Sigmoid colon (tissue), 6 donors: ENCODE measurements at regions not wholly inside any gene's neighbourhood (a gene's known extent, or its start where the extent isn't known, plus 50 kb on each side); places are given as distances from the start of the nearest gene placed in this dataset.

Experiments used
- DNase-seq: peaks from one replicate; pipeline ENCODE4 v3.0.0-alpha.2; 2019
- H3K27ac ChIP-seq, 4 donors: fragments of 200-600 bp; sonication (generic); one replicate each; pipeline ENCODE4 v1.5.1; 2016 to 2019; ENCODE audit warnings: mild to moderate bottlenecking in 1 of 4
- H3K27me3 ChIP-seq, 3 donors: fragments of 200-600 bp; sonication (generic); one replicate each; pipeline ENCODE4 v1.5.1; 2019; ENCODE audit warnings: mild to moderate bottlenecking in 1 of 3
- H3K36me3 ChIP-seq, 4 donors: fragments of 200-600 bp; sonication (generic); one replicate each; pipeline ENCODE4 v1.5.1; 2016 to 2019
- H3K4me1 ChIP-seq, 4 donors: fragments of 200-600 bp; sonication (generic); one replicate each; pipeline ENCODE4 v1.5.1; 2017 to 2019
- H3K4me3 ChIP-seq, 4 donors: fragments of 200-600 bp; sonication (generic); one replicate each; pipeline ENCODE4 v1.5.1; 2017 to 2019; ENCODE audit warnings: mild to moderate bottlenecking in 2 of 4, moderate library complexity in 1 of 4
- H3K9me3 ChIP-seq, 4 donors: fragments of 200-600 bp in 3 of 4; sonication (generic) in 3 of 4; one replicate each; pipeline versions ENCODE4 v1.5.1 to v1.6.1; 2013 to 2019
- EP300 ChIP-seq, 4 donors: sonication (generic); formaldehyde crosslinking; IDR thresholded peaks; one replicate each; pipeline ENCODE4 v1.6.1; 2017; ENCODE audit warnings: antibody characterized with exemption in 4 of 4
- POLR2A ChIP-seq, 2 donors: fragments of 450-650 bp; IDR thresholded peaks; one replicate each; pipeline ENCODE4 v1.6.1; 2016; ENCODE audit warnings: antibody characterized with exemption in 2 of 2, mild to moderate bottlenecking in 2 of 2, moderate library complexity in 2 of 2
- POLR2AphosphoS5 ChIP-seq, 4 donors: sonication (generic); formaldehyde crosslinking; IDR thresholded peaks; one replicate each; pipeline ENCODE4 v1.6.1; 2017; ENCODE audit warnings: antibody characterized with exemption in 4 of 4
- WGBS, 2 donors: extraction: QIAGEN DNeasy Blood & Tissue Kit; methylation state at CpG; one replicate each; pipeline ENCODE4 v1.1.7; 2013; 5-methylcytosine and 5-hydroxymethylcytosine counted together
- intact Hi-C: fragments of 100-400 bp; cut with DNase I; formaldehyde crosslinking; loops from one replicate; pipeline ENCODE4 v1.15.1; 2023
- TF ChIP-seq, protein P1 (sequence below), 4 experiments: fragments of 450-650 bp in 3 of 4; fragments of 200-600 bp in 1 of 4; IDR thresholded peaks; one replicate each; pipeline ENCODE4 v1.5.1; 2016 to 2019; ENCODE audit warnings: antibody characterized with exemption in 4 of 4, mild to moderate bottlenecking in 3 of 4, moderate library complexity in 2 of 4
- donor health status: healthy with polysubstance abuse.
- donor health status: healthy.

DNA sequence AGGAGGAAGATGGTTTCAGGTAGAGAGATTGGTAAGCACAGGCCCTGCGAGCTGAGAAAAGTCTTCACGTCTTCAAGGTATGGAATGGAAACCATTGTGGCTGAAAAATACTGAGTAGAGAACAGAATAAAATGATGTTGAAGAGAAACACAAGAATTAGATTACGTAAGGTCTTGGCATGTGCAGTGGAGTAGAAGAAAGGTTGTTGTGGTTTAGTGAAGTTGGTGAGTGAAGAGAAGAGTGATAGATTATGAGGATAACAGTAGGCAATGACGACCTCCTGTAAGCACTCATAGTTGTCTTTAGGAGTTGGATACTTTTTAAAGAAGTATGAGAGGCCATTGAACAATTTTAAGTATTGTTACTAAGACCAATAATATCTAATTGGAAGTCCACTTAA lies 642.6 kb downstream of the PCDH7 start:
- Histone ChIP-seq H3K9me3 (no peaks in the 10 kb centered on the region), H3K27ac (no peak overlapping the region), H3K36me3 (no peaks in the 10 kb centered on the region), H3K4me3 (no peak overlapping the region), H3K27me3 (no peaks in the 10 kb centered on the region), H3K4me1 (no peaks in the 10 kb centered on the region)
- TF ChIP-seq POLR2AphosphoS5 (IDR thresholded peaks at IDR 0.05) (no peak), POLR2A (IDR thresholded peaks at IDR 0.05) (no peak), EP300 (IDR thresholded peaks at IDR 0.05) (no peak)
- TF ChIP-seq, protein P1, sequence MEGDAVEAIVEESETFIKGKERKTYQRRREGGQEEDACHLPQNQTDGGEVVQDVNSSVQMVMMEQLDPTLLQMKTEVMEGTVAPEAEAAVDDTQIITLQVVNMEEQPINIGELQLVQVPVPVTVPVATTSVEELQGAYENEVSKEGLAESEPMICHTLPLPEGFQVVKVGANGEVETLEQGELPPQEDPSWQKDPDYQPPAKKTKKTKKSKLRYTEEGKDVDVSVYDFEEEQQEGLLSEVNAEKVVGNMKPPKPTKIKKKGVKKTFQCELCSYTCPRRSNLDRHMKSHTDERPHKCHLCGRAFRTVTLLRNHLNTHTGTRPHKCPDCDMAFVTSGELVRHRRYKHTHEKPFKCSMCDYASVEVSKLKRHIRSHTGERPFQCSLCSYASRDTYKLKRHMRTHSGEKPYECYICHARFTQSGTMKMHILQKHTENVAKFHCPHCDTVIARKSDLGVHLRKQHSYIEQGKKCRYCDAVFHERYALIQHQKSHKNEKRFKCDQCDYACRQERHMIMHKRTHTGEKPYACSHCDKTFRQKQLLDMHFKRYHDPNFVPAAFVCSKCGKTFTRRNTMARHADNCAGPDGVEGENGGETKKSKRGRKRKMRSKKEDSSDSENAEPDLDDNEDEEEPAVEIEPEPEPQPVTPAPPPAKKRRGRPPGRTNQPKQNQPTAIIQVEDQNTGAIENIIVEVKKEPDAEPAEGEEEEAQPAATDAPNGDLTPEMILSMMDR (IDR thresholded peaks at IDR 0.05), result no peak
- DNase-seq, result no peak
- intact Hi-C loops, result no loop called here
- 88 to 93% methylated on average over 4 of the region's 4 CpGs for WGBS, 2 donors

DNA sequence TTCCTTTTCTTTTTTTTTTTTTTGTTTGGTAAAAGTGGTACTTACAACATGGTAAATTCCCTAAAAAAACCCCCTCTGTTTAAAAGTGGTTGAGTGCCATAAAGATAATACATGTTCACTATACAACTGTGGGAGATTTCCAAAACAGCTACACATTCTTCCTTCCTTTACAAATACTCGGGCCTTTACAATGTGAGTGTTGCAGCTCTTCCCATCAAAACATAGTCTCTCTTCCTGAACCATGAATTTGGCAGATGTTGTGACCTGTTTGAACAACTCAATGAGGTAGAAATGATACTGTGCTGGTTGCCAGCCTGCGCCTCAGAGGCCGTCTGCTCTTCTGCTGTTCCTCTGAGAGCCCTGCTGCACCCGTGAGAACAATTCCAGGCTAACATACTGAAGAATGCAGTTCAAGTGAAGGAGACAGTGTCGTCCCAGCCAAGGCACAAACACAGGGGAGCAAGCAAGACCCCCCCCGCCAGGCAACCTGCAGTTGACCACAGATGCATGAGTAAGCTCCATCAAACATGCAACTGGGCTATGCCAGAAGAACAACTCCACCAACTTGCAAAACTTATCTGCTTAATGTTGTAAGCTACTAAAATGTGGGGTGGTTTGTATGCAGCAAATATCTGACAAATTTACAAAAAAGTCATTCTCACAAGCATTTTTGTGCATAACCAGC lies 645.0 kb downstream of the PCDH7 start:
- no peak overlapping the region for H3K4me3 ChIP-seq
- no peaks in the 10 kb centered on the region for H3K9me3 ChIP-seq
- intact Hi-C loops, result no loop called here
- TF ChIP-seq POLR2AphosphoS5 (IDR thresholded peaks at IDR 0.05) (no peak), EP300 (IDR thresholded peaks at IDR 0.05) (no peak), POLR2A (IDR thresholded peaks at IDR 0.05) (no peak)
- TF ChIP-seq, protein P1 (IDR thresholded peaks at IDR 0.05), result no peak
- WGBS, 2 donors, result 82 to 83% methylated on average over 6 of the region's 6 CpGs
- H3K4me1 ChIP-seq, result no peaks in the 10 kb centered on the region
- H3K27ac ChIP-seq, result no peak overlapping the region
- H3K27me3 ChIP-seq, result no peaks in the 10 kb centered on the region
- no peak for DNase-seq
- H3K36me3 ChIP-seq, result no peaks in the 10 kb centered on the region

DNA sequence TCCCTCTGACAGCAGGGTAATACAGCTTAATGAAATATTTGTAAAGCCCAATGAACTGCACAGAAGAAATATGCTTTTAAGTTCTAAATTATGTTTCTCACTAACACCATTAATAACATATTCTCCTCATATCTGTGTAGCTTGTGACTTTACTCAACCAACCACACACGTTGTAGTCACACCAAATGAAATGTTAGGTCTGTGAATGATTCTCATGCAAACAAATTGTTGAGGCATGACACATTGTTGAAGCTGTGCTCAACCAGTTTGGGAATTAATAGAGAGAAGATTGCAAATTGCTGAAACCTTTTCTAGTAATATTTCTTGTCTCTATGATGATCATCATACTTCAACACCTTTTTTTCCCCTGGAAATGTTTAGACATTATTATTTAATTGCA lies 645.9 kb downstream of the PCDH7 start:
- no peaks in the 10 kb centered on the region for H3K36me3 ChIP-seq
- no peaks in the 10 kb centered on the region for H3K4me1 ChIP-seq
- H3K27me3 ChIP-seq, result no peaks in the 10 kb centered on the region
- 38 to 57% methylated on average over 1 of the region's 1 CpG for WGBS, 2 donors
- no peak overlapping the region for H3K4me3 ChIP-seq
- TF ChIP-seq, protein P1 (IDR thresholded peaks at IDR 0.05), result no peak
- no peak for TF ChIP-seq POLR2A (IDR thresholded peaks at IDR 0.05)
- TF ChIP-seq EP300 (IDR thresholded peaks at IDR 0.05), result no peak
- TF ChIP-seq POLR2AphosphoS5 (IDR thresholded peaks at IDR 0.05), result no peak
- no peak for DNase-seq
- H3K9me3 ChIP-seq, result no peaks in the 10 kb centered on the region
- no peak overlapping the region for H3K27ac ChIP-seq
- intact Hi-C loops, result no loop called here

DNA sequence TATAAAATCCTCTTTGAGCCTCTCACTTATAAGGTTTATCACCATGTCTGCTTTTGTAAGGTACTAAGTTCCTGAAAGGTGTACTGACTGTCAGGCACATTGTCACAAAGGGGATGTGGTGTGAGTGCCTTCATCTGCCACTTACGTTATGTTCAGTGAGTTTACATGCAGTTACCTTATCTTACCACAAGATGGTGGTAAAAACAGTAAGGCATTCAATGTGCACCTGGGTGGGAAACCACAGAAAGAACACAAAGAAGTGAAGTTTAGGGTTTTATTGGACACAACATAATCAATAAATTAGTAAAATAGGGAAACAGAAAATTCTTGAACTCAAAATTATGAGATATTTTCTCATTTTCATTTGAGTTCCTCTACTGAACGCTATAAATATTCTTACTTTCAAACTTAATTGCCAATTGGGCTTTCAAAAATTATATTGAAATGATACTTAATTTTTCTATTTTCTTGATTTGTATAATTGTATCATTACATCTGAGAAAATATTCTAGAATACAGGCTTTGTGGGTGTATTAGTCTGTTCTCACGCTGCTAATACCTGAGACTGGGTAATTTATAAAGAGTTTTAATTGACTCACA lies 650.8 kb downstream of the PCDH7 start:
- Histone ChIP-seq H3K4me3 (no peak overlapping the region), H3K36me3 (no peaks in the 10 kb centered on the region), H3K27ac (no peak overlapping the region), H3K4me1 (no peaks in the 10 kb centered on the region), H3K9me3 (no peaks in the 10 kb centered on the region), H3K27me3 (no peaks in the 10 kb centered on the region)
- WGBS, 2 donors, result 59 to 63% methylated on average over 3 of the region's 3 CpGs
- DNase-seq, result no peak
- TF ChIP-seq, protein P1 (IDR thresholded peaks at IDR 0.05), result peak in 3 of 4 experiments; percentile 47 to 76 (median 74)
- TF ChIP-seq POLR2AphosphoS5 (IDR thresholded peaks at IDR 0.05), result no peak
- intact Hi-C loops, result no loop called here
